ENCODE measurements at regions not wholly inside any gene's neighbourhood (a gene's known extent, or its start where the extent isn't known, plus 50 kb on each side); places are given as distances from the start of the nearest gene placed in this dataset.

GRCh38 chr4:119932277-119932676, 134.4 kb downstream of the MAD2L1 start:
- no TSS peak for BruUV-seq (replicated peaks)
- Histone ChIP-seq H3K27ac (ENCODE audit: low read length) (no peak overlapping the region), H3K9me3 (ENCODE audit: low read length) (no peaks in the 10 kb centered on the region), H2AFZ (ENCODE audit: low read length) (no peak overlapping the region), H3K4me3 (ENCODE audit: low read length) (no peak overlapping the region), H3K4me2 (ENCODE audit: low read length) (no peak overlapping the region), H3K36me3 (ENCODE audit: low read depth, low read length) (no peaks in the 10 kb centered on the region), H3F3A (ENCODE audit: low read length, unreplicated experiment) (no peaks in the 10 kb centered on the region), H4K20me1 (ENCODE audit: low read length) (no peaks in the 10 kb centered on the region), H3K79me2 (ENCODE audit: low read length) (no peaks in the 10 kb centered on the region), H3K27me3 (ENCODE audit: low read length) (no peaks in the 10 kb centered on the region), H3K9me2 (replicated peaks; ENCODE audit: low read length) (no peaks in the 10 kb centered on the region), H3K9ac (ENCODE audit: low read length) (no peak overlapping the region), H3K4me1 (ENCODE audit: insufficient read depth, low read length) (no peaks in the 10 kb centered on the region)
- ChIA-PET CTCF (no interaction called here), POLR2A (ENCODE audit: unreplicated experiment) (no interaction called here)
- TF ChIP-seq CTCF (conservative IDR thresholded peaks at IDR 0.05; ENCODE audit: low read depth, low read length), result no peak
- TF ChIP-seq EZH2 (IDR thresholded peaks at IDR 0.05; ENCODE audit: low read length, unreplicated experiment), result no peak
- no peak for TF ChIP-seq EZH2phosphoT487 (IDR thresholded peaks at IDR 0.05; ENCODE audit: borderline replicate concordance, low read length)
- DNase-seq, result no peak
- no peak for ATAC-seq
- intact Hi-C loops (cut with micrococcal nuclease), result no loop called here

DNA sequence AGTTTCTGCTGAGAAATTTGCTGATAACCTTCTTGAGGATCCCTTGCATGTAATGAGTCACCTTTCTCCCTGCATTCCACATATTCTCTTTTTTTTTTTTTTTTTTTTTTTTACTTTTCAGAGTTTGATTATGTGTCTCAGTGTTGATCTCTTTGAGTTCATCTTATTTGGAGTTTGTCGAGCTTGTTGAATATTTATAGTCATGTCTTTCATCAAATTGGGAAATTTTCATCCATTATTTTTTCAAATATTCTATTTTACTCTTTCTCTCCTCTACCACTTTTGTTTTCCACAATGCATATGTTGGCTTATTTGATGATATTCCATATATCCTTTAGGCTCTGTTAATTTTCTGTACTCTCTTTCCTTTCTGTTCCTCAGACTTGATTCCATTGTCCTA, 136.1 kb downstream of the MAD2L1 start:
- TF ChIP-seq EZH2phosphoT487 (IDR thresholded peaks at IDR 0.05; ENCODE audit: borderline replicate concordance, low read length), result no peak
- TF ChIP-seq EZH2 (IDR thresholded peaks at IDR 0.05; ENCODE audit: low read length, unreplicated experiment), result no peak
- TF ChIP-seq CTCF (conservative IDR thresholded peaks at IDR 0.05; ENCODE audit: low read depth, low read length), result no peak
- intact Hi-C loops (cut with micrococcal nuclease), result no loop called here
- no peak overlapping the region for H2AFZ ChIP-seq (ENCODE audit: low read length)
- DNase-seq (no peak), ATAC-seq (no peak)
- no peaks in the 10 kb centered on the region for H3K36me3 ChIP-seq (ENCODE audit: low read depth, low read length)
- H3K9me3 ChIP-seq (ENCODE audit: low read length), result no peaks in the 10 kb centered on the region
- H3K4me1 ChIP-seq (ENCODE audit: insufficient read depth, low read length), result no peaks in the 10 kb centered on the region
- H3K9me2 ChIP-seq (replicated peaks; ENCODE audit: low read length), result no peaks in the 10 kb centered on the region
- POLR2A ChIA-PET (ENCODE audit: unreplicated experiment), result no interaction called here
- H3K4me3 ChIP-seq (ENCODE audit: low read length), result no peak overlapping the region
- no peaks in the 10 kb centered on the region for H4K20me1 ChIP-seq (ENCODE audit: low read length)
- no peak overlapping the region for H3K4me2 ChIP-seq (ENCODE audit: low read length)
- BruUV-seq (replicated peaks), result no TSS peak
- CTCF ChIA-PET, result no interaction called here
- H3F3A ChIP-seq (ENCODE audit: low read length, unreplicated experiment), result no peaks in the 10 kb centered on the region
- no peaks in the 10 kb centered on the region for H3K79me2 ChIP-seq (ENCODE audit: low read length)
- H3K27me3 ChIP-seq (ENCODE audit: low read length), result no peaks in the 10 kb centered on the region
- no peak overlapping the region for H3K9ac ChIP-seq (ENCODE audit: low read length)
- no peak overlapping the region for H3K27ac ChIP-seq (ENCODE audit: low read length)

GRCh38 chr4:119921830-119922229, 144.8 kb downstream of the MAD2L1 start:
- no peak for TF ChIP-seq CTCF (conservative IDR thresholded peaks at IDR 0.05; ENCODE audit: low read depth, low read length)
- TF ChIP-seq EZH2 (IDR thresholded peaks at IDR 0.05; ENCODE audit: low read length, unreplicated experiment), result no peak
- TF ChIP-seq EZH2phosphoT487 (IDR thresholded peaks at IDR 0.05; ENCODE audit: borderline replicate concordance, low read length), result no peak
- H3K4me1 ChIP-seq (ENCODE audit: insufficient read depth, low read length), result no peaks in the 10 kb centered on the region
- no TSS peak for BruUV-seq (replicated peaks)
- intact Hi-C loops (cut with micrococcal nuclease), result no loop called here
- CTCF ChIA-PET, result no interaction called here
- H3K79me2 ChIP-seq (ENCODE audit: low read length), result no peaks in the 10 kb centered on the region
- H3F3A ChIP-seq (ENCODE audit: low read length, unreplicated experiment), result no peaks in the 10 kb centered on the region
- no peaks in the 10 kb centered on the region for H3K36me3 ChIP-seq (ENCODE audit: low read depth, low read length)
- H2AFZ ChIP-seq (ENCODE audit: low read length), result no peak overlapping the region
- H3K27ac ChIP-seq (ENCODE audit: low read length), result no peak overlapping the region
- no peak overlapping the region for H3K9ac ChIP-seq (ENCODE audit: low read length)
- no peaks in the 10 kb centered on the region for H4K20me1 ChIP-seq (ENCODE audit: low read length)
- no peak for ATAC-seq
- POLR2A ChIA-PET (ENCODE audit: unreplicated experiment), result no interaction called here
- no peak for DNase-seq
- H3K27me3 ChIP-seq (ENCODE audit: low read length), result no peaks in the 10 kb centered on the region
- H3K4me3 ChIP-seq (ENCODE audit: low read length), result no peak overlapping the region
- no peaks in the 10 kb centered on the region for H3K9me2 ChIP-seq (replicated peaks; ENCODE audit: low read length)
- no peaks in the 10 kb centered on the region for H3K9me3 ChIP-seq (ENCODE audit: low read length)
- no peak overlapping the region for H3K4me2 ChIP-seq (ENCODE audit: low read length)
